Osteoblast (primary cell): ENCODE measurements at regions not wholly inside any gene's neighbourhood (a gene's known extent, or its start where the extent isn't known, plus 50 kb on each side); places are given as distances from the start of the nearest gene placed in this dataset.

ENCODE experiments used
- DNase-seq: peaks from one replicate; pipeline ENCODE4 v3.0.0; 2011; ENCODE audit warnings: low spot score, mixed read lengths; ENCODE audit not compliant: insufficient read length; ENCODE audit errors: missing footprints
- H2AFZ ChIP-seq: 2 replicates; pipeline ENCODE4 v1.6.0; 2011; ENCODE audit warnings: mild to moderate bottlenecking, low read length
- H3K27ac ChIP-seq: 2 replicates; pipeline ENCODE4 v1.5.1; 2011; ENCODE audit warnings: mild to moderate bottlenecking, low read depth, low read length, moderate library complexity
- H3K27me3 ChIP-seq: 2 replicates; pipeline ENCODE4 v1.6.0; 2012; ENCODE audit warnings: mild to moderate bottlenecking, control low read depth, inconsistent platforms, low read length, moderate library complexity; ENCODE audit not compliant: insufficient read depth
- H3K36me3 ChIP-seq: 2 replicates; pipeline ENCODE4 v1.5.1; 2011; ENCODE audit warnings: mild to moderate bottlenecking, low read length, control low read depth, moderate library complexity; ENCODE audit not compliant: insufficient read depth
- H3K4me1 ChIP-seq: 2 replicates; pipeline ENCODE4 v1.5.1; 2011; ENCODE audit warnings: mild to moderate bottlenecking, low read length, control low read depth, moderate library complexity; ENCODE audit not compliant: insufficient read depth
- H3K4me2 ChIP-seq: 2 replicates; pipeline ENCODE4 v1.6.0; 2011; ENCODE audit warnings: mild to moderate bottlenecking, low read length; ENCODE audit not compliant: insufficient read depth
- H3K4me3 ChIP-seq: fragments of 200-600 bp; sonication (generic); 3 replicates; pipeline ENCODE4 v1.5.1; 2012; ENCODE audit warnings: mild to moderate bottlenecking, low read length, inconsistent platforms; ENCODE audit not compliant: insufficient read depth
- H3K79me2 ChIP-seq: 2 replicates; pipeline ENCODE4 v1.6.0; 2012; ENCODE audit warnings: mild to moderate bottlenecking, low read length, control low read depth, inconsistent platforms; ENCODE audit not compliant: insufficient read depth
- H3K9me3 ChIP-seq: 2 replicates; pipeline ENCODE4 v1.5.1; 2011; ENCODE audit warnings: low read depth, low read length, control low read depth
- H4K20me1 ChIP-seq: 2 replicates; pipeline ENCODE4 v1.6.0; 2012; ENCODE audit warnings: mild to moderate bottlenecking, low read length, control low read depth; ENCODE audit not compliant: insufficient read depth
- TF ChIP-seq, protein P1 (sequence below): IDR thresholded peaks from 2 replicates; pipeline ENCODE4 v1.5.1; 2011; ENCODE audit warnings: mild to moderate bottlenecking, low read depth, low read length, moderate library complexity; ENCODE audit errors: extremely low read depth

DNA sequence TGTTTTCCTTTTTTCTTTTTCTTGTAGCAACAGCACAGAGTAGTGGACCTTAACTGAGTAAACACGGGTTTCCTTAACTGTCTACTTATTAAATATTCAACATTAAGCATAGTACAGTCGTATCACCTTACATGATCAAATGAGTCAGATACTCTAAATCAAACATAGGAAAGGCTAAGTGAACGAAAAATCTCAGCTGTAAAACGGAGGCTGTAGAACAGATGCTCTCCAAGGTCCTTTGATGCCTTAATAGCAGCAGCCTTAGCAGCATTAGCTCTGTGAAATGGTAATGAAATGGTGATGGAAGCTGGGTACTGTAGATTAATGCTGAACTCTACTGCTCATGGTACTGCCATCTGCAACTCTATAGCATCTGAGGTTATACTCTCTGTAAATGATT is 1433.3 kb upstream of the C9orf72 start:
- H3K4me3 ChIP-seq, result no peak overlapping the region
- no peak overlapping the region for H2AFZ ChIP-seq
- H3K27me3 ChIP-seq, result no peaks in the 10 kb centered on the region
- no peaks in the 10 kb centered on the region for H3K36me3 ChIP-seq
- H3K9me3 ChIP-seq, result no peaks in the 10 kb centered on the region
- H3K4me1 ChIP-seq, result no peaks in the 10 kb centered on the region
- DNase-seq, result no peak
- no peak overlapping the region for H3K27ac ChIP-seq
- no peaks in the 10 kb centered on the region for H3K79me2 ChIP-seq
- no peaks in the 10 kb centered on the region for H4K20me1 ChIP-seq
- TF ChIP-seq, protein P1, sequence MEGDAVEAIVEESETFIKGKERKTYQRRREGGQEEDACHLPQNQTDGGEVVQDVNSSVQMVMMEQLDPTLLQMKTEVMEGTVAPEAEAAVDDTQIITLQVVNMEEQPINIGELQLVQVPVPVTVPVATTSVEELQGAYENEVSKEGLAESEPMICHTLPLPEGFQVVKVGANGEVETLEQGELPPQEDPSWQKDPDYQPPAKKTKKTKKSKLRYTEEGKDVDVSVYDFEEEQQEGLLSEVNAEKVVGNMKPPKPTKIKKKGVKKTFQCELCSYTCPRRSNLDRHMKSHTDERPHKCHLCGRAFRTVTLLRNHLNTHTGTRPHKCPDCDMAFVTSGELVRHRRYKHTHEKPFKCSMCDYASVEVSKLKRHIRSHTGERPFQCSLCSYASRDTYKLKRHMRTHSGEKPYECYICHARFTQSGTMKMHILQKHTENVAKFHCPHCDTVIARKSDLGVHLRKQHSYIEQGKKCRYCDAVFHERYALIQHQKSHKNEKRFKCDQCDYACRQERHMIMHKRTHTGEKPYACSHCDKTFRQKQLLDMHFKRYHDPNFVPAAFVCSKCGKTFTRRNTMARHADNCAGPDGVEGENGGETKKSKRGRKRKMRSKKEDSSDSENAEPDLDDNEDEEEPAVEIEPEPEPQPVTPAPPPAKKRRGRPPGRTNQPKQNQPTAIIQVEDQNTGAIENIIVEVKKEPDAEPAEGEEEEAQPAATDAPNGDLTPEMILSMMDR, result no peak
- H3K4me2 ChIP-seq, result no peak overlapping the region

DNA sequence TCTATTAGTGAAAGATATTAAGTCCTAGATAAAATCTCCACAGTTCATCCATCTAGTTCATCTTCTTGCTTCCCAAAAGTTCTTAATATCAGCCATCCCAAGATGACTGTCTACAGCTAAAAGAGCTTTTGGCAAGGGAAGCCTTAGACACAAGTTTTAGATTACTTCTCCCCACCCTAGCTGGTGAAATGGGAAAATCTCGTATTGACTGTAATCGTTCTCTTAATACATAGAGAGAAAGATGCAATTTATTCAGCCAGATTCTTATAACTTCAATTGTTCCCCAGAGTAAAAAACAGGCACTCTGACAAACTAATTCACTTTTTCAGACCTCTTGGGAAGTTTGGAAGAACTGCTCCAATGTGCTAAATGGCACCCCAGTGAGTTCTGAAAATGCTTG is 1439.6 kb upstream of the C9orf72 start:
- H3K36me3 ChIP-seq, result no peaks in the 10 kb centered on the region
- H3K4me1 ChIP-seq, result no peaks in the 10 kb centered on the region
- no peaks in the 10 kb centered on the region for H4K20me1 ChIP-seq
- no peak overlapping the region for H2AFZ ChIP-seq
- no peaks in the 10 kb centered on the region for H3K9me3 ChIP-seq
- no peaks in the 10 kb centered on the region for H3K79me2 ChIP-seq
- TF ChIP-seq, protein P1, result no peak
- no peak overlapping the region for H3K27ac ChIP-seq
- no peaks in the 10 kb centered on the region for H3K27me3 ChIP-seq
- no peak overlapping the region for H3K4me3 ChIP-seq
- DNase-seq, result no peak
- H3K4me2 ChIP-seq, result no peak overlapping the region

DNA sequence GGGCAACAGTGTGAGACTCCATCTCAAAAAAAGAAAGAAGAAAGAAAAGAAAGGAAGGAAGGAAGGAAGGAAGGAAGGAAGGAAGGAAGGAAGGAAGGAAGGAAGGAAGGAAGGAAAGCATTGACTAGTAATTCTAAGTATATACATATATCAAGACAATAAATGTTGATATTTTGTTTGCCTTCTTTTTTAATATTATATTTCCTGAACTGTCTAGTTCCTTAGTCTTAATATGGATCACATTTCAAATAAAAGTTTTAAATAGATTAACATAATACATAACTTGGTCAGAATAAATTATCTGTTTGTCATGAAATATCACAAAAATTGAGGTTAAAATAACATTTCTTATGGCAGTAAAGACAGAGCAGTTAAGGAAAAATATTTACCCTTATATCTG is 1448.4 kb upstream of the C9orf72 start:
- H3K27ac ChIP-seq, result no peak overlapping the region
- H3K36me3 ChIP-seq, result no peaks in the 10 kb centered on the region
- H4K20me1 ChIP-seq, result no peaks in the 10 kb centered on the region
- no peak overlapping the region for H3K4me2 ChIP-seq
- H3K9me3 ChIP-seq, result no peaks in the 10 kb centered on the region
- no peaks in the 10 kb centered on the region for H3K79me2 ChIP-seq
- TF ChIP-seq, protein P1, result no peak
- H3K27me3 ChIP-seq, result no peaks in the 10 kb centered on the region
- no peaks in the 10 kb centered on the region for H3K4me1 ChIP-seq
- no peak overlapping the region for H2AFZ ChIP-seq
- DNase-seq, result no peak
- no peak overlapping the region for H3K4me3 ChIP-seq

DNA sequence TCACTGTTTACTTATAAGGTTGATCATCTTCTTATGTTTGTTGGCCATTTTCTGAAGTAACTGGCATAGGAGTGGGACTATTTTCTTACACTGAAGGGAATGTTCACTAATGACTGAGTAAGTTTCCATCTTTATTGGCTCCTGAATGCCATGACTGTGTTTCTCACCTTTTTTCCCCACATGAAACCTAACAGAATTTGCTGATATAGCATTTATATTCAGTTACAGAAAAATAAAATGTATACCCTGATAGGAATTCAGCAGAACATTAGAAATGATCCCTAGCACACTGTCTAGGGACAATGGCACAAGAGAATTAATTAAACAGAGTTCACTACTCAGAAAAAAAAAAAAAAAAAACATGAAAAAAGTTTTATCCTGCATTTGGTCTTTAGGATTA is 1465.1 kb upstream of the C9orf72 start:
- H3K4me1 ChIP-seq, result no peaks in the 10 kb centered on the region
- H3K27ac ChIP-seq, result no peak overlapping the region
- H3K4me3 ChIP-seq, result no peak overlapping the region
- H3K4me2 ChIP-seq, result no peak overlapping the region
- TF ChIP-seq, protein P1, result no peak
- H2AFZ ChIP-seq, result no peak overlapping the region
- H3K36me3 ChIP-seq, result no peaks in the 10 kb centered on the region
- no peaks in the 10 kb centered on the region for H3K79me2 ChIP-seq
- no peaks in the 10 kb centered on the region for H3K9me3 ChIP-seq
- H4K20me1 ChIP-seq, result no peaks in the 10 kb centered on the region
- no peaks in the 10 kb centered on the region for H3K27me3 ChIP-seq
- DNase-seq, result no peak
